ENCODE measurements at regions not wholly inside any gene's neighbourhood (a gene's known extent, or its start where the extent isn't known, plus 50 kb on each side); places are given as distances from the start of the nearest gene placed in this dataset.
"Not testable (repeated sequence)": the region's sequence is repeated elsewhere in the genome, so short reads cannot be mapped to it uniquely, and the experiment has no call there.

GRCh38 chr1:70504176-70504820 is 93.2 kb downstream of the CTH start:
- DNase-seq (ENCODE audit: low read depth) = peak; percentile 57
- no peak for TF ChIP-seq CTCF (conservative IDR thresholded peaks at IDR 0.05; ENCODE audit: low read depth, low read length)
- H3K4me3 ChIP-seq (ENCODE audit: low read depth, low read length) = no peak overlapping the region

GRCh38 chr1:70504821-70505193 is 93.7 kb downstream of the CTH start:
- DNase-seq (ENCODE audit: low read depth) = peak; percentile 93
- no peak overlapping the region for H3K4me3 ChIP-seq (ENCODE audit: low read depth, low read length)
- no peak for TF ChIP-seq CTCF (conservative IDR thresholded peaks at IDR 0.05; ENCODE audit: low read depth, low read length)

- H3K4me3 ChIP-seq (ENCODE audit: low read depth, low read length); DNase-seq (ENCODE audit: low read depth): not testable (repeated sequence)
Measured at GRCh38 chr1:70507991-70508390, 96.9 kb downstream of the CTH start.

- no peak overlapping the region for H3K4me3 ChIP-seq (ENCODE audit: low read depth, low read length)
- TF ChIP-seq CTCF (conservative IDR thresholded peaks at IDR 0.05; ENCODE audit: low read depth, low read length) = peak; percentile 67
- DNase-seq (ENCODE audit: low read depth) = peak; percentile 99
Measured at GRCh38 chr1:70509996-70510876, 99.2 kb downstream of the CTH start.

GRCh38 chr1:70517444-70517843 is 106.4 kb downstream of the CTH start:
- no peak for TF ChIP-seq CTCF (conservative IDR thresholded peaks at IDR 0.05; ENCODE audit: low read depth, low read length)
- DNase-seq (ENCODE audit: low read depth) = no peak
- H3K4me3 ChIP-seq (ENCODE audit: low read depth, low read length) = no peak overlapping the region

- peak; percentile 46 for DNase-seq (ENCODE audit: low read depth)
- TF ChIP-seq CTCF (conservative IDR thresholded peaks at IDR 0.05; ENCODE audit: low read depth, low read length) = no peak
- no peak overlapping the region for H3K4me3 ChIP-seq (ENCODE audit: low read depth, low read length)
Measured at GRCh38 chr1:70518106-70518505, 107.0 kb downstream of the CTH start.

GRCh38 chr1:70528590-70529333 is 117.7 kb downstream of the CTH start:
- no peak overlapping the region for H3K4me3 ChIP-seq (ENCODE audit: low read depth, low read length)
- TF ChIP-seq CTCF (conservative IDR thresholded peaks at IDR 0.05; ENCODE audit: low read depth, low read length) = peak; percentile 83
- DNase-seq (ENCODE audit: low read depth) = peak; percentile 64

Measured in choroid plexus epithelial cell (primary cell).